ENCODE measurements at regions not wholly inside any gene's neighbourhood (a gene's known extent, or its start where the extent isn't known, plus 50 kb on each side); places are given as distances from the start of the nearest gene placed in this dataset.

GRCh38 chr6:164188861-164189260 lies 774.3 kb downstream of the QKI start:
- H3K27me3 ChIP-seq (ENCODE audit: control insufficient read depth, insufficient read depth, low read length), result no peaks in the 10 kb centered on the region
- H3K4me3 ChIP-seq (ENCODE audit: low read depth, low read length), result no peak overlapping the region
- H3K36me3 ChIP-seq (ENCODE audit: control insufficient read depth, insufficient read depth, low read length), result no peaks in the 10 kb centered on the region
- no peak for TF ChIP-seq CTCF (IDR thresholded peaks at IDR 0.05; ENCODE audit: insufficient read depth, low read length, poor library complexity, severe bottlenecking)
- DNase-seq (ENCODE audit: low read depth), result no peak

GRCh38 chr6:164185471-164185871 lies 771.0 kb downstream of the QKI start:
- Histone ChIP-seq H3K27me3 (ENCODE audit: control insufficient read depth, insufficient read depth, low read length) (no peaks in the 10 kb centered on the region), H3K36me3 (ENCODE audit: control insufficient read depth, insufficient read depth, low read length) (no peaks in the 10 kb centered on the region), H3K4me3 (ENCODE audit: low read depth, low read length) (no peak overlapping the region)
- no peak for DNase-seq (ENCODE audit: low read depth)
- no peak for TF ChIP-seq CTCF (IDR thresholded peaks at IDR 0.05; ENCODE audit: insufficient read depth, low read length, poor library complexity, severe bottlenecking)

GRCh38 chr6:164184410-164184809 lies 769.9 kb downstream of the QKI start:
- no peak overlapping the region for H3K4me3 ChIP-seq (ENCODE audit: low read depth, low read length)
- DNase-seq (ENCODE audit: low read depth), result no peak
- H3K27me3 ChIP-seq (ENCODE audit: control insufficient read depth, insufficient read depth, low read length), result no peaks in the 10 kb centered on the region
- H3K36me3 ChIP-seq (ENCODE audit: control insufficient read depth, insufficient read depth, low read length), result no peaks in the 10 kb centered on the region
- no peak for TF ChIP-seq CTCF (IDR thresholded peaks at IDR 0.05; ENCODE audit: insufficient read depth, low read length, poor library complexity, severe bottlenecking)

- no peak for TF ChIP-seq CTCF (IDR thresholded peaks at IDR 0.05; ENCODE audit: insufficient read depth, low read length, poor library complexity, severe bottlenecking)
- DNase-seq (ENCODE audit: low read depth), result no peak
- H3K36me3 ChIP-seq (ENCODE audit: control insufficient read depth, insufficient read depth, low read length), result no peaks in the 10 kb centered on the region
- no peak overlapping the region for H3K4me3 ChIP-seq (ENCODE audit: low read depth, low read length)
- no peaks in the 10 kb centered on the region for H3K27me3 ChIP-seq (ENCODE audit: control insufficient read depth, insufficient read depth, low read length)
Observed at GRCh38 chr6:164183556-164184123, 769.1 kb downstream of the QKI start.

- TF ChIP-seq CTCF (IDR thresholded peaks at IDR 0.05; ENCODE audit: insufficient read depth, low read length, poor library complexity, severe bottlenecking), result no peak
- H3K27me3 ChIP-seq (ENCODE audit: control insufficient read depth, insufficient read depth, low read length), result no peaks in the 10 kb centered on the region
- no peak for DNase-seq (ENCODE audit: low read depth)
- no peaks in the 10 kb centered on the region for H3K36me3 ChIP-seq (ENCODE audit: control insufficient read depth, insufficient read depth, low read length)
- H3K4me3 ChIP-seq (ENCODE audit: low read depth, low read length), result no peak overlapping the region
Observed at GRCh38 chr6:164178679-164179332, 764.3 kb downstream of the QKI start.

GRCh38 chr6:164169355-164169754 lies 754.8 kb downstream of the QKI start:
- no peak for DNase-seq (ENCODE audit: low read depth)
- no peak for TF ChIP-seq CTCF (IDR thresholded peaks at IDR 0.05; ENCODE audit: insufficient read depth, low read length, poor library complexity, severe bottlenecking)
- H3K27me3 ChIP-seq (ENCODE audit: control insufficient read depth, insufficient read depth, low read length), result no peaks in the 10 kb centered on the region
- no peak overlapping the region for H3K4me3 ChIP-seq (ENCODE audit: low read depth, low read length)
- no peaks in the 10 kb centered on the region for H3K36me3 ChIP-seq (ENCODE audit: control insufficient read depth, insufficient read depth, low read length)
